Kidney epithelial cell (primary cell): ENCODE measurements at regions not wholly inside any gene's neighbourhood (a gene's known extent, or its start where the extent isn't known, plus 50 kb on each side); places are given as distances from the start of the nearest gene placed in this dataset.

ENCODE experiments used
- DNase-seq: peaks from one replicate; pipeline ENCODE4 v3.0.0-alpha.2; 2010; ENCODE audit warnings: low read depth
- H3K27me3 ChIP-seq: 2 replicates; pipeline ENCODE4 v1.6.0; 2011; ENCODE audit warnings: low read length; ENCODE audit not compliant: control insufficient read depth, insufficient read depth
- H3K36me3 ChIP-seq: 2 replicates; pipeline ENCODE4 v1.5.1; 2011; ENCODE audit warnings: low read length; ENCODE audit not compliant: control insufficient read depth, insufficient read depth
- H3K4me3 ChIP-seq: 2 replicates; pipeline ENCODE4 v1.5.1; 2011; ENCODE audit warnings: low read depth, mild to moderate bottlenecking, control low read depth, low read length
- TF ChIP-seq, protein P1 (sequence below): IDR thresholded peaks from 2 replicates; pipeline ENCODE4 v1.5.1; 2011; ENCODE audit warnings: mild to moderate bottlenecking, moderate library complexity, low read length, control low read depth, inconsistent platforms; ENCODE audit not compliant: insufficient read depth, poor library complexity, severe bottlenecking

DNA sequence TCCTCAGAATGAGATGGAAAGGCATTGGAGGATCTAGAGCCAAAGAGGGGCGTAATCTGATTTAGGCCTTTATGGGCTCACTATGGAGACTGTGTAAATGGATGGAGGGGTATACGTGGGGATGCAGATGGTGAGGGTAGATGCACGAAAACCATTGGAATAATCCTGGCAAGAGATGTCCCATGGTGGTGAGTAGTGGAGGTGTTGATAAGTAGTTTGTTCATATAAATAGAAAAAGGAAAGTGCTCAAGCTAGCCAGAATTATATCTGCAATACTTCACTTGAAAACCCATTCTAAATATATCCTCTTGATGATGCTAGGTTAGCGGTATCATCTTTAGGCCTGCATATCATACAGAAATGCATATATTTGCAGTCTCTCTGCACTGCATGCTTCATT lies 459.7 kb downstream of the CDH2 start:
- DNase-seq = no peak
- TF ChIP-seq, protein P1, sequence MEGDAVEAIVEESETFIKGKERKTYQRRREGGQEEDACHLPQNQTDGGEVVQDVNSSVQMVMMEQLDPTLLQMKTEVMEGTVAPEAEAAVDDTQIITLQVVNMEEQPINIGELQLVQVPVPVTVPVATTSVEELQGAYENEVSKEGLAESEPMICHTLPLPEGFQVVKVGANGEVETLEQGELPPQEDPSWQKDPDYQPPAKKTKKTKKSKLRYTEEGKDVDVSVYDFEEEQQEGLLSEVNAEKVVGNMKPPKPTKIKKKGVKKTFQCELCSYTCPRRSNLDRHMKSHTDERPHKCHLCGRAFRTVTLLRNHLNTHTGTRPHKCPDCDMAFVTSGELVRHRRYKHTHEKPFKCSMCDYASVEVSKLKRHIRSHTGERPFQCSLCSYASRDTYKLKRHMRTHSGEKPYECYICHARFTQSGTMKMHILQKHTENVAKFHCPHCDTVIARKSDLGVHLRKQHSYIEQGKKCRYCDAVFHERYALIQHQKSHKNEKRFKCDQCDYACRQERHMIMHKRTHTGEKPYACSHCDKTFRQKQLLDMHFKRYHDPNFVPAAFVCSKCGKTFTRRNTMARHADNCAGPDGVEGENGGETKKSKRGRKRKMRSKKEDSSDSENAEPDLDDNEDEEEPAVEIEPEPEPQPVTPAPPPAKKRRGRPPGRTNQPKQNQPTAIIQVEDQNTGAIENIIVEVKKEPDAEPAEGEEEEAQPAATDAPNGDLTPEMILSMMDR = no peak

DNA sequence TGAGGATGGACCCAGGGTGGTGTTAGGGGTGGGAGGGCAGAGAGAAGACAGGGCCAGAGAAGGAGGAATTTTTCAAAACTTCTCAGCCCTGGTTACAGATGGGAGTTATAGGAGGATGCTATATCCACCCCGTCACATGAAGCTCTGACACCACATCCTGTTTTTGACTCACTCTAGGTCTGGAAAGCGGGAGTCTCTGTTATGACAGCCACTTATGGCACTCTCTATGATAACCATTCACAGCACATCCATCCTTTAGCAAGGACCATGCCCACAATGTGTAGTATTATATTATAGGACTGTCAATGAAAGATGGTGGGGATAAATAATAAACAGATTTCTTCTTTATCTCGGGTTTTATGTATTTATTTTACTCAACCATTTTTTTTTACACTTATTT lies 461.2 kb downstream of the CDH2 start:
- TF ChIP-seq, protein P1 = no peak
- Histone ChIP-seq H3K27me3 (no peaks in the 10 kb centered on the region), H3K4me3 (no peak overlapping the region)

More for the DNA sequence above, 459.7 kb downstream of the CDH2 start:
- Histone ChIP-seq H3K36me3 (no peaks in the 10 kb centered on the region), H3K27me3 (no peaks in the 10 kb centered on the region), H3K4me3 (no peak overlapping the region)

DNA sequence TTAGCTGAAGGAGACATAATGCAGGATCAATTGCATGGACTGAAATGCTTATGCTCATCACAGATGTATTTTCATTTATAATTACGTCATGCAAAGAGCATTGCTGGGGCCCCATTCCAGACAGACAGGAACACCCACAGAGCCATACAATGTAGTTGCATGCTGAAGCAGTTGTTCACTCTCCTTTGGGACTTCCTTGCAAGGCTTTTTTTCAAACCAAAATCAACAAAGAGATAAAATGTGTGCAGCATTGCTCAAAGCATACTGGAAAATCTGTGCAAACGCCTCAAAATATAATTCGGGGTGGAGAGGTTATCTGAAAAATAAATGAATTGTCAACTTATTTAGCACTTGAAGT lies 463.2 kb downstream of the CDH2 start:
- DNase-seq = no peak
- Histone ChIP-seq H3K4me3 (no peak overlapping the region), H3K36me3 (no peaks in the 10 kb centered on the region), H3K27me3 (no peaks in the 10 kb centered on the region)
- TF ChIP-seq, protein P1 = no peak

More for the DNA sequence above, 461.2 kb downstream of the CDH2 start:
- no peaks in the 10 kb centered on the region for H3K36me3 ChIP-seq
- DNase-seq = no peak

DNA sequence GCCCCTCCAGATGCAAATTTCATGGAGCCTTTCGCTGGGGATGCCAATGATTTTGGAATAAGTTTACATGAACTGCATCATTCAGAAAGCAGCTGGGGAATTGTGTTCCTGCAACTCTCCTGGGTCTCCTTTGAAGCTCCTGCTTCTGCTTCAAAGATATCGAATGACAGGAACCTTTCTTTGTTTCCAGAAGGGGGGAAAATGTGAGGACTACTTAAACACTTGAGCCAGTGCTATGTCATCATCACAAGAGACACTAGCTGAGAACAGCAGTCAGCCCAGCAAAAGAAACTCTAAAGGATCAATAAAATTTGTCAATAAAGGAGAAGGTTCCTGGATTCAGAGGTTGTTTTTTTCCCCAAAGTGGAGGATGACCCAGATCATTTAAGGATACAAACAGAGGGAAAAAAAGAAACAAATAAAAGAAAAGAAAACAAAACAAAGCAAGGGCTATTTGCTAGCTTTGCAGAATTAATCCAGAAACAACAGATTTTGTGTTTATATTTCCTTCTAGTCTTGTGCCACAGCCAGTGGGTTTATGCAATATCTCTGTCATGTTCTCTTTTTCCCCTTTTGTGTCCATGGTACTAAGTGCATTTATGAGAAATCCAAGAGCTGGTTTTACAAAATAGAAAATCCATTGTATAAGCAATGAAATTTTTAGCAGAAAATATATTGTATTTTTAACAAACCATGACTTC lies 463.7 kb downstream of the CDH2 start:
- no peaks in the 10 kb centered on the region for H3K36me3 ChIP-seq
- DNase-seq = no peak
- TF ChIP-seq, protein P1 = no peak
- H3K4me3 ChIP-seq = no peak overlapping the region
- H3K27me3 ChIP-seq = no peaks in the 10 kb centered on the region

DNA sequence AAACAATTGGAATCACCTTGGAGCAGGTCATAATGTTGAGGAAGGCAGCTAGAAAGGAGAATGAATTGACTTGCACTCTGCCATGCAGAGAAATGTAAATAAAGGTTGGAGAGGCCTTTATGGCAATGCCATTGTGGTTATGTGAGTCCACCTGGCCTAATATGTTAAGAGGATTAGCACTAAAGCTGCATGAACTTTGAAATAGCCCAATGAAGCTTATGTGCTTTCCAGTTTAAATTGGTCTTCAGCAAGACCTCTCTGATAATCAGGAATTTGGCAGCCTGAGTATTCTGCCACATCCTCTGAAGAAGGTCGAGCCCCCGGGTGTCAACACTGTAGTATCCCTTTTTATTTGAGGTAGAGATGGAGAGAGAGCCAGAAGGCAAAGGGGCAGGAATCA lies 464.9 kb downstream of the CDH2 start:
- H3K4me3 ChIP-seq = no peak overlapping the region
- DNase-seq = no peak
- H3K36me3 ChIP-seq = no peaks in the 10 kb centered on the region
- no peaks in the 10 kb centered on the region for H3K27me3 ChIP-seq
- TF ChIP-seq, protein P1 = no peak

DNA sequence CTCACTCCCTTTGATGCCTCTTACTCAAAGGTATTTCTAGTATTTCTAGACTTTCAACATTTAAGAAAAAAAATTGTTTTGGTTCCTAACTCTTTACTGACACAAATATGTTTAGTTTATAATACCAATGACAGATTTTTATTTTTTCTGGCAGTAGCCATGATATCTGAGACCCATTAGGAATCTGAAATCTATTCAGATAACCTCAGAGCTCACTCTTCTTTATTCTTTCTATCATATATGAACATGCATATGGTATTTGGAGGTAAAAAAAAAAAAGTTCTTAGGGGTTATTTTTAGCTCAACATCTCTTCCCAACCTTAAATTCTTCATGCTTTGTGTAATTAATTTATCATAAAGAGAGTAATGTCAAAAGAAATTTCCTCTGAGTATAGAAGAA lies 465.5 kb downstream of the CDH2 start:
- no peaks in the 10 kb centered on the region for H3K27me3 ChIP-seq
- TF ChIP-seq, protein P1 = no peak

More for the DNA sequence above, 465.5 kb downstream of the CDH2 start:
- DNase-seq = no peak
- Histone ChIP-seq H3K36me3 (no peaks in the 10 kb centered on the region), H3K4me3 (no peak overlapping the region)
